ENCODE measurements at regions not wholly inside any gene's neighbourhood (a gene's known extent, or its start where the extent isn't known, plus 50 kb on each side); places are given as distances from the start of the nearest gene placed in this dataset.

- TF ChIP-seq ZNF639 (tag by site-specific recombination; IDR thresholded peaks at IDR 0.05) (no peak), KLF9 (tag by site-specific recombination; IDR thresholded peaks at IDR 0.05; ENCODE audit: low read depth) (no peak), ZNF654 (tag by site-specific recombination; IDR thresholded peaks at IDR 0.05; ENCODE audit: low read depth) (no peak), PRDM1 (tag by site-specific recombination; IDR thresholded peaks at IDR 0.05) (no peak), CTCF (tag by site-specific recombination; IDR thresholded peaks at IDR 0.05) (no peak), ELK4 (IDR thresholded peaks at IDR 0.05; ENCODE audit: borderline replicate concordance, low read depth, low read length) (no peak), ZNF423 (tag by site-specific recombination; IDR thresholded peaks at IDR 0.05) (no peak), TCF7L2 (IDR thresholded peaks at IDR 0.05; ENCODE audit: borderline replicate concordance, low read depth, low read length) (no peak), GLI4 (tag by site-specific recombination; IDR thresholded peaks at IDR 0.05) (no peak), HOXA7 (CRISPR knock-in tag; IDR thresholded peaks at IDR 0.05; ENCODE audit: borderline replicate concordance) (no peak), ZNF292 (tag by site-specific recombination; IDR thresholded peaks at IDR 0.05; ENCODE audit: borderline replicate concordance, low read depth) (no peak)
Observed at GRCh38 chr10:65581426-65582026, 1344.3 kb upstream of the LRRTM3 start.
